Tibial artery (tissue), 4 donors: ENCODE measurements at regions not wholly inside any gene's neighbourhood (a gene's known extent, or its start where the extent isn't known, plus 50 kb on each side); places are given as distances from the start of the nearest gene placed in this dataset.

Experiments
- DNase-seq, 2 donors: peaks; one replicate each; pipeline ENCODE4 v3.0.0-alpha.2; 2019
- H3K27ac ChIP-seq, 2 donors: fragments of 200-600 bp; sonication (generic) in 1 of 2; 1 replicate in 1 of 2; 2 replicates in 1 of 2; pipeline ENCODE4 v1.5.1; 2018 to 2019; ENCODE audit warnings: mild to moderate bottlenecking in 1 of 2
- H3K27me3 ChIP-seq, 2 donors: fragments of 200-600 bp; sonication (generic) in 1 of 2; one replicate each; pipeline versions ENCODE4 v1.5.1 to v1.6.0; 2016 to 2019
- H3K36me3 ChIP-seq, 3 donors: fragments of 200-600 bp; sonication (generic) in 2 of 3; one replicate each; pipeline ENCODE4 v1.5.1; 2016 to 2019; ENCODE audit warnings: mild to moderate bottlenecking in 2 of 3
- H3K4me1 ChIP-seq, 4 donors: fragments of 200-600 bp; sonication (generic) in 2 of 4; 1 replicate in 3 of 4; 2 replicates in 1 of 4; pipeline ENCODE4 v1.5.1; 2016 to 2019
- H3K4me3 ChIP-seq, 2 donors: fragments of 200-600 bp; sonication (generic) in 1 of 2; 1 replicate in 1 of 2; 2 replicates in 1 of 2; pipeline ENCODE4 v1.5.1; 2018 to 2019; ENCODE audit warnings: mild to moderate bottlenecking in 2 of 2
- H3K9me3 ChIP-seq, 3 donors: fragments of 200-600 bp; sonication (generic) in 1 of 3; one replicate each; pipeline ENCODE4 v1.5.1; 2016 to 2019
- CTCF ChIP-seq, 2 experiments: fragments of 200-600 bp in 1 of 2; fragments of 450-650 bp in 1 of 2; IDR thresholded peaks; one replicate each; pipeline ENCODE4 v1.5.1; 2017 to 2019; ENCODE audit warnings: antibody characterized with exemption in 2 of 2, mild to moderate bottlenecking in 1 of 2, moderate library complexity in 1 of 2
- intact Hi-C: fragments of 100-400 bp; cut with DNase I; formaldehyde crosslinking; loops from one replicate; pipeline ENCODE4 v1.15.0; 2023; ENCODE audit warnings: low total_unique reads

GRCh38 chr15:47358876-47359275 is 358.4 kb upstream of the SEMA6D start:
- no peak for DNase-seq

GRCh38 chr15:47360305-47360704 is 357.0 kb upstream of the SEMA6D start:
- intact Hi-C loops: no loop called here

More at GRCh38 chr15:47358876-47359275, 358.4 kb upstream of the SEMA6D start:
- no peak overlapping the region for H3K4me3 ChIP-seq
- H3K4me1 ChIP-seq: no peaks in the 10 kb centered on the region
- H3K9me3 ChIP-seq: no peaks in the 10 kb centered on the region
- H3K27me3 ChIP-seq: no peaks in the 10 kb centered on the region
- H3K27ac ChIP-seq: no peak overlapping the region
- H3K36me3 ChIP-seq: no peaks in the 10 kb centered on the region
- TF ChIP-seq CTCF (IDR thresholded peaks at IDR 0.05): no peak
- intact Hi-C loops: no loop called here

GRCh38 chr15:47362118-47362905 is 355.0 kb upstream of the SEMA6D start:
- no peaks in the 10 kb centered on the region for H3K9me3 ChIP-seq
- no peak for TF ChIP-seq CTCF (IDR thresholded peaks at IDR 0.05)
- H3K4me3 ChIP-seq: no peak overlapping the region
- DNase-seq: no peak
- no peaks in the 10 kb centered on the region for H3K4me1 ChIP-seq
- intact Hi-C loops: no loop called here
- no peaks in the 10 kb centered on the region for H3K36me3 ChIP-seq
- H3K27me3 ChIP-seq: no peaks in the 10 kb centered on the region
- no peak overlapping the region for H3K27ac ChIP-seq

More at GRCh38 chr15:47360305-47360704, 357.0 kb upstream of the SEMA6D start:
- Histone ChIP-seq H3K27me3 (no peaks in the 10 kb centered on the region), H3K4me3 (no peak overlapping the region), H3K36me3 (no peaks in the 10 kb centered on the region), H3K9me3 (no peaks in the 10 kb centered on the region), H3K4me1 (no peaks in the 10 kb centered on the region), H3K27ac (no peak overlapping the region)
- no peak for DNase-seq
- TF ChIP-seq CTCF (IDR thresholded peaks at IDR 0.05): no peak

GRCh38 chr15:47363653-47364052 is 353.7 kb upstream of the SEMA6D start:
- intact Hi-C loops: no loop called here
- H3K27ac ChIP-seq: no peak overlapping the region
- H3K27me3 ChIP-seq: no peaks in the 10 kb centered on the region
- no peaks in the 10 kb centered on the region for H3K36me3 ChIP-seq
- no peak overlapping the region for H3K4me3 ChIP-seq
- H3K9me3 ChIP-seq: no peaks in the 10 kb centered on the region
- no peak for TF ChIP-seq CTCF (IDR thresholded peaks at IDR 0.05)
- DNase-seq: no peak
- no peaks in the 10 kb centered on the region for H3K4me1 ChIP-seq

- Histone ChIP-seq H3K9me3 (no peaks in the 10 kb centered on the region), H3K27me3 (no peaks in the 10 kb centered on the region), H3K4me3 (no peak overlapping the region), H3K36me3 (no peaks in the 10 kb centered on the region), H3K27ac (no peak overlapping the region), H3K4me1 (no peaks in the 10 kb centered on the region)
- intact Hi-C loops: no loop called here
- DNase-seq: no peak
- TF ChIP-seq CTCF (IDR thresholded peaks at IDR 0.05): no peak
Observed at GRCh38 chr15:47364230-47365141, 352.8 kb upstream of the SEMA6D start.
